ENCODE measurements at regions not wholly inside any gene's neighbourhood (a gene's known extent, or its start where the extent isn't known, plus 50 kb on each side); places are given as distances from the start of the nearest gene placed in this dataset.

- TF ChIP-seq POLR2AphosphoS5 (IDR thresholded peaks at IDR 0.05; ENCODE audit: borderline replicate concordance, low read depth, low read length) (no peak), EZH2 (IDR thresholded peaks at IDR 0.05) (no peak)
These were observed 1678.3 kb upstream of the PCDH20 start for GRCh38 chr13:63093907-63094469.
